Loucy (cell line): ENCODE measurements at regions not wholly inside any gene's neighbourhood (a gene's known extent, or its start where the extent isn't known, plus 50 kb on each side); places are given as distances from the start of the nearest gene placed in this dataset.

ENCODE experiments used
- CTCF ChIP-seq: fragments of 200-600 bp; sonication (generic); conservative IDR thresholded peaks from 2 replicates; pipeline ENCODE4 v1.5.1; 2014; ENCODE audit warnings: mild to moderate bottlenecking, antibody characterized with exemption, low read length
- EZH2phosphoT487 ChIP-seq: fragments of 200-600 bp; IDR thresholded peaks from 2 replicates; pipeline ENCODE4 v1.6.1; 2018; ENCODE audit warnings: antibody characterized with exemption, mild to moderate bottlenecking, moderate library complexity, borderline replicate concordance

- no peak for TF ChIP-seq CTCF
- no peak for TF ChIP-seq EZH2phosphoT487
Observed at GRCh38 chr13:40205771-40206240, 460.6 kb downstream of the FOXO1 start.
